Activated CD4-positive, alpha-beta T cell treated with anti-CD3 and anti-CD28 coated beads, Interleukin-2, Interleukin-6, amounts not matched to agents 100 ng/mL and 50 ng/mL, durations not matched to agents 16 hours and 8 hours (primary cell): ENCODE measurements at regions not wholly inside any gene's neighbourhood (a gene's known extent, or its start where the extent isn't known, plus 50 kb on each side); places are given as distances from the start of the nearest gene placed in this dataset.
"Not testable (repeated sequence)": the region's sequence is repeated elsewhere in the genome, so short reads cannot be mapped to it uniquely, and the experiment has no call there.

Source experiments
- DNase-seq: peaks from one replicate; pipeline ENCODE4 v3.0.0-alpha.2; 2020

GRCh38 chrX:51151734-51152133, 180.9 kb upstream of the NUDT10 start:
- no peak for DNase-seq

GRCh38 chrX:51155157-51155556, 177.5 kb upstream of the NUDT10 start:
- peak; percentile 9 for DNase-seq

- DNase-seq, result no peak
These were observed 177.1 kb upstream of the NUDT10 start for GRCh38 chrX:51155566-51155965.

- DNase-seq, result no peak
These were observed 174.4 kb upstream of the NUDT10 start for GRCh38 chrX:51158231-51158630.

GRCh38 chrX:51159378-51159777, 173.2 kb upstream of the NUDT10 start:
- not testable (repeated sequence) for DNase-seq

- no peak for DNase-seq
These were observed 168.9 kb upstream of the NUDT10 start for GRCh38 chrX:51163730-51164129.

GRCh38 chrX:51178356-51178900, 154.2 kb upstream of the NUDT10 start:
- not testable (repeated sequence) for DNase-seq

- not testable (repeated sequence) for DNase-seq
These were observed 152.8 kb upstream of the NUDT10 start for GRCh38 chrX:51179805-51180204.

- DNase-seq, result no peak
These were observed 150.1 kb upstream of the NUDT10 start for GRCh38 chrX:51182545-51182944.

- DNase-seq, result no peak
These were observed 140.5 kb upstream of the NUDT10 start for GRCh38 chrX:51192104-51192503.

GRCh38 chrX:51215266-51215665, 117.4 kb upstream of the NUDT10 start:
- no peak for DNase-seq

- DNase-seq, result no peak
These were observed 116.8 kb upstream of the NUDT10 start for GRCh38 chrX:51215856-51216255.

GRCh38 chrX:51242212-51242611, 90.4 kb upstream of the NUDT10 start:
- DNase-seq, result no peak

GRCh38 chrX:51257490-51257889, 75.1 kb upstream of the NUDT10 start:
- no peak for DNase-seq

GRCh38 chrX:51262271-51262670, 70.4 kb upstream of the NUDT10 start:
- not testable (repeated sequence) for DNase-seq

- no peak for DNase-seq
These were observed 60.0 kb upstream of the NUDT10 start for GRCh38 chrX:51272638-51273037.

- peak; percentile 32 for DNase-seq
These were observed 50.8 kb upstream of the NUDT10 start for GRCh38 chrX:51281758-51282318.
